Choroid plexus epithelial cell (primary cell): ENCODE measurements at regions not wholly inside any gene's neighbourhood (a gene's known extent, or its start where the extent isn't known, plus 50 kb on each side); places are given as distances from the start of the nearest gene placed in this dataset.
A peak's percentile ranks its signal among the peaks of the same experiment; 100 is the strongest.

ENCODE experiments used
- DNase-seq: peaks from one replicate; pipeline ENCODE4 v3.0.0-alpha.2; 2010; ENCODE audit warnings: low read depth
- H3K4me3 ChIP-seq: 2 replicates; pipeline ENCODE4 v1.5.1; 2011; ENCODE audit warnings: low read depth, mild to moderate bottlenecking, control low read depth, low read length, moderate library complexity
- CTCF ChIP-seq: conservative IDR thresholded peaks from 2 replicates; pipeline ENCODE4 v1.5.1; 2011; ENCODE audit warnings: low read depth, mild to moderate bottlenecking, control low read depth, inconsistent platforms, low read length, moderate library complexity

GRCh38 chr22:27345691-27346090 is 455.9 kb downstream of the MN1 start:
- no peak for TF ChIP-seq CTCF
- no peak for DNase-seq
- H3K4me3 ChIP-seq: no peak overlapping the region

GRCh38 chr22:27347951-27348350 is 453.6 kb downstream of the MN1 start:
- no peak overlapping the region for H3K4me3 ChIP-seq
- TF ChIP-seq CTCF: no peak
- DNase-seq: no peak

GRCh38 chr22:27348634-27349033 is 452.9 kb downstream of the MN1 start:
- peak; percentile 38 for DNase-seq
- H3K4me3 ChIP-seq: no peak overlapping the region

GRCh38 chr22:27349456-27349855 is 452.1 kb downstream of the MN1 start:
- DNase-seq: peak; percentile 76
- TF ChIP-seq CTCF: no peak
- H3K4me3 ChIP-seq: no peak overlapping the region

More at GRCh38 chr22:27348634-27349033, 452.9 kb downstream of the MN1 start:
- TF ChIP-seq CTCF: no peak

GRCh38 chr22:27350306-27350705 is 451.2 kb downstream of the MN1 start:
- no peak for TF ChIP-seq CTCF

GRCh38 chr22:27352426-27352825 is 449.1 kb downstream of the MN1 start:
- H3K4me3 ChIP-seq: peak overlapping the region; percentile 9
- peak; percentile 43 for DNase-seq
- TF ChIP-seq CTCF: no peak

More at GRCh38 chr22:27350306-27350705, 451.2 kb downstream of the MN1 start:
- DNase-seq: no peak
- H3K4me3 ChIP-seq: no peak overlapping the region

GRCh38 chr22:27358096-27358870 is 443.3 kb downstream of the MN1 start:
- TF ChIP-seq CTCF: no peak
- no peak for DNase-seq
- no peak overlapping the region for H3K4me3 ChIP-seq
